OCI-LY7 (cell line): ENCODE measurements at regions not wholly inside any gene's neighbourhood (a gene's known extent, or its start where the extent isn't known, plus 50 kb on each side); places are given as distances from the start of the nearest gene placed in this dataset.

Source experiments
- BruUV-seq: library from RNA; stranded (reverse); fragments of 400-500 nt; replicated peaks from 2 replicates; lab custom pipeline; 2021; lab: Mats Ljungman, UMichigan
- CTCF ChIA-PET: fragments of 300-600 bp; sonication (Branson Sonifier 250); formaldehyde crosslinking; loops from one replicate; lab custom pipeline; 2022; ENCODE audit warnings: antibody characterized with exemption; ENCODE audit not compliant: unreplicated experiment; lab: Charles Lee
- POLR2A ChIA-PET: fragments of 300-600 bp; sonication (Branson Sonifier 250); formaldehyde crosslinking; loops from one replicate; lab custom pipeline; 2022; ENCODE audit warnings: antibody characterized with exemption; lab: Charles Lee
- DNase-seq: peaks from one replicate; pipeline ENCODE4 v3.0.0-alpha.2; 2015; ENCODE audit warnings: low spot score
- H2AFZ ChIP-seq: fragments of 200-600 bp; sonication (generic), shearing (Covaris generic); 2 replicates; pipeline ENCODE4 v1.6.1; 2014; ENCODE audit warnings: mild to moderate bottlenecking, antibody characterized with exemption, low read length, moderate library complexity
- H3K27ac ChIP-seq: fragments of 200-600 bp; sonication (generic); 2 replicates; pipeline ENCODE4 v1.5.1; 2014; ENCODE audit warnings: mixed run types, low read depth, mild to moderate bottlenecking, moderate library complexity, low read length, inconsistent platforms; ENCODE audit not compliant: poor library complexity, severe bottlenecking
- H3K36me3 ChIP-seq: fragments of 200-600 bp; sonication (generic); 2 replicates; pipeline ENCODE4 v1.6.1; 2014; ENCODE audit warnings: mild to moderate bottlenecking, antibody characterized with exemption, low read length, moderate library complexity, mixed read lengths; ENCODE audit not compliant: insufficient read depth
- H3K4me1 ChIP-seq: fragments of 200-600 bp; sonication (generic); 2 replicates; pipeline ENCODE4 v1.5.1; 2014; ENCODE audit warnings: mild to moderate bottlenecking, low read length; ENCODE audit not compliant: insufficient read depth, poor library complexity, severe bottlenecking
- H3K4me2 ChIP-seq: fragments of 200-600 bp; sonication (generic); 2 replicates; pipeline ENCODE4 v1.6.1; 2014; ENCODE audit warnings: mild to moderate bottlenecking, low read length
- H3K4me3 ChIP-seq: fragments of 200-600 bp; sonication (generic); 2 replicates; pipeline ENCODE4 v1.5.1; 2014; ENCODE audit warnings: mild to moderate bottlenecking, low read depth, low read length; ENCODE audit not compliant: poor library complexity, severe bottlenecking
- H3K79me2 ChIP-seq: fragments of 200-600 bp; sonication (generic); 2 replicates; pipeline ENCODE4 v1.6.1; 2016; ENCODE audit warnings: low read depth, mild to moderate bottlenecking, low read length, moderate library complexity, mixed read lengths; ENCODE audit not compliant: insufficient read depth
- H3K9me2 ChIP-seq: fragments of 200-600 bp; sonication (generic); 2 replicates; pipeline ENCODE4 v1.6.1; 2016; ENCODE audit warnings: mild to moderate bottlenecking, low read length, mixed read lengths; ENCODE audit not compliant: insufficient read depth
- H3K9me3 ChIP-seq: fragments of 200-600 bp; sonication (generic); 2 replicates; pipeline ENCODE4 v1.6.1; 2014; ENCODE audit warnings: mild to moderate bottlenecking, mixed run types, low read length, mixed read lengths
- H4K20me1 ChIP-seq: fragments of 200-600 bp; sonication (generic); 2 replicates; pipeline ENCODE4 v1.6.1; 2014; ENCODE audit warnings: mild to moderate bottlenecking, antibody characterized with exemption, low read length, moderate library complexity, mixed read lengths; ENCODE audit not compliant: insufficient read depth
- CTCF ChIP-seq: fragments of 200-600 bp; sonication (generic); conservative IDR thresholded peaks from 2 replicates; pipeline ENCODE4 v1.5.1; 2014; ENCODE audit warnings: mild to moderate bottlenecking, antibody characterized with exemption, low read length, moderate library complexity, mixed read lengths
- EZH2phosphoT487 ChIP-seq: fragments of 200-600 bp; sonication (generic); IDR thresholded peaks from 2 replicates; pipeline ENCODE4 v1.6.1; 2018; ENCODE audit warnings: low read depth, borderline replicate concordance, mild to moderate bottlenecking, mixed run types, antibody characterized with exemption, low read length, moderate library complexity, mixed read lengths
- intact Hi-C: fragments of 100-400 bp; cut with micrococcal nuclease; formaldehyde crosslinking; loops from one replicate; pipeline ENCODE4 v1.10.0; 2022; ENCODE audit not compliant: unreplicated experiment

DNA sequence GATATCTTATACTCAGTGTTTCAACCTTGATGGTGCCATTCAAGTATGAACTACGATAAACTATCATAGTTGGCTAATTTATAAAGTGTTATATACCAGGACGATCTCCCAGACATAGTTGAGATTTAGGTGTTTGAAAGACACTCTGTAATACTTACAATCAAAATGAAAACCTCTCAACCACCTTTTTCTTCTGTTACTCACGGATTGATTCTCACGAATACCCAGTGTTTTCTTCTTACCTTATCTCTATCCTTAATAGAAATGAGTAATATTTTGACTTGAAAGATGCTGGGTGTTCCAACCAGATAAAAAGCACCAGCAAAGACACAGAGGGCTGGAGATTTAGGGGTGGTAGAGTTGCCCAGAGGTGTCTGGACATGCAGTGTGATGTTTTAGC, 169.9 kb downstream of the PTCSC3 start:
- Histone ChIP-seq H2AFZ (no peak overlapping the region), H4K20me1 (no peaks in the 10 kb centered on the region), H3K4me1 (no peaks in the 10 kb centered on the region), H3K79me2 (no peaks in the 10 kb centered on the region), H3K27ac (no peak overlapping the region), H3K36me3 (no peaks in the 10 kb centered on the region), H3K9me2 (no peaks in the 10 kb centered on the region), H3K4me3 (no peak overlapping the region), H3K9me3 (no peaks in the 10 kb centered on the region), H3K4me2 (no peak overlapping the region)
- no peak for DNase-seq
- BruUV-seq = no TSS peak
- ChIA-PET POLR2A (no interaction called here), CTCF (no interaction called here)
- intact Hi-C loops = no loop called here
- TF ChIP-seq CTCF (no peak), EZH2phosphoT487 (no peak)

DNA sequence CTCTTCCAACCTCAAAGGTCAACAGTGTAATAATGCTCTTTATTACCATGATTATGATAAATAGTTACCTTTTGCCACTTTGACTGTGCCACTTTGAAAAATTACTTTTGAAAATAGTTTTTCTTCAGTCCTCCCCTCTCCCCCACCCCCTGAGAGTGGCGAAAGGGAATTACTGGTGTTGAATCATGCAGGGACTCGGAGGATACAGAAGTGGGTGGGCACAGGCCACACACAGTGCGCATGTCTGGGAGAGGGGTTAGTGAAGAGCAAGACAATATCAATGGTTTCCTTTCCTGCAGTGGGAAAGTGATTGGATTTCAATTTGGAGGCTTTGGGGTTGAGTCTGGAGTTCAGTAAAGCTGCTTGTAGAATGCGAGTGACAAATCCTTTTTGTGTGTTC, 170.9 kb downstream of the PTCSC3 start:
- POLR2A ChIA-PET = no interaction called here
- no peak overlapping the region for H2AFZ ChIP-seq
- CTCF ChIA-PET = no interaction called here
- no peak overlapping the region for H3K4me3 ChIP-seq
- no peak overlapping the region for H3K27ac ChIP-seq
- H3K79me2 ChIP-seq = no peaks in the 10 kb centered on the region
- H4K20me1 ChIP-seq = no peaks in the 10 kb centered on the region
- H3K9me2 ChIP-seq = no peaks in the 10 kb centered on the region
- H3K4me1 ChIP-seq = no peaks in the 10 kb centered on the region
- BruUV-seq = no TSS peak
- no peaks in the 10 kb centered on the region for H3K9me3 ChIP-seq
- no peaks in the 10 kb centered on the region for H3K36me3 ChIP-seq
- no peak overlapping the region for H3K4me2 ChIP-seq
- intact Hi-C loops = no loop called here
- no peak for DNase-seq
- TF ChIP-seq CTCF (no peak), EZH2phosphoT487 (no peak)

- no peak overlapping the region for H2AFZ ChIP-seq
- H3K9me3 ChIP-seq = no peaks in the 10 kb centered on the region
- H3K4me2 ChIP-seq = no peak overlapping the region
- H3K79me2 ChIP-seq = no peaks in the 10 kb centered on the region
- intact Hi-C loops = no loop called here
- H3K4me3 ChIP-seq = no peak overlapping the region
- no peaks in the 10 kb centered on the region for H3K4me1 ChIP-seq
- ChIA-PET CTCF (no interaction called here), POLR2A (no interaction called here)
- no peak for DNase-seq
- TF ChIP-seq CTCF (no peak), EZH2phosphoT487 (no peak)
- H4K20me1 ChIP-seq = no peaks in the 10 kb centered on the region
- H3K9me2 ChIP-seq = no peaks in the 10 kb centered on the region
- no TSS peak for BruUV-seq
- H3K27ac ChIP-seq = no peak overlapping the region
- no peaks in the 10 kb centered on the region for H3K36me3 ChIP-seq
Observed at GRCh38 chr14:36001936-36002335, 174.6 kb downstream of the PTCSC3 start.
